ENCODE measurements at regions not wholly inside any gene's neighbourhood (a gene's known extent, or its start where the extent isn't known, plus 50 kb on each side); places are given as distances from the start of the nearest gene placed in this dataset.

DNA sequence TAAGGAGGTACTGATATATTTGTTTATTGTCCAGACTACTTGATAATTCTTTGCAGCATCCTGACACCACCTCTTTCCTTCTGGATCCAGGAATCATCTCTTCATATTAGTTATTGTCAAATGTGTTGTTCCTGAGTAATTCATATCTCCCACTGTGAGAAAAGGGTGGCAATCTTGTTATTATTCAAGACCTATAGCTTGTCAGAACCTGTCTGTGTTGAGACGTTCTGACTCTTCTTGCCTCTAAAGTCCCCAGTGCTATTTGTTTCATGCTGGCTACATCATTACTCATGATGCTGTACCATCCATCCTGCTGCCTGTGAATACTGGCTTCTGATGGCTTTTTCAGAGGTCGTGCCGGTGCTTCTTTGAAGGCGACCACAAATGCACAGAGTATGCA lies 68.7 kb upstream of the TAF11L2 start:
- TF ChIP-seq MAX (IDR thresholded peaks at IDR 0.05), result no peak
- TF ChIP-seq TEAD4 (IDR thresholded peaks at IDR 0.05), result no peak
- no peak for TF ChIP-seq CREB1 (IDR thresholded peaks at IDR 0.05; ENCODE audit: low read depth)
- TF ChIP-seq RAD21 (IDR thresholded peaks at IDR 0.05; ENCODE audit: low read depth), result no peak
- no peak for TF ChIP-seq CEBPB (IDR thresholded peaks at IDR 0.05)
- TF ChIP-seq TAF1 (IDR thresholded peaks at IDR 0.05; ENCODE audit: low read depth), result no peak
- no peak for TF ChIP-seq TCF12 (IDR thresholded peaks at IDR 0.05; ENCODE audit: low read depth)
- TF ChIP-seq, protein P1, sequence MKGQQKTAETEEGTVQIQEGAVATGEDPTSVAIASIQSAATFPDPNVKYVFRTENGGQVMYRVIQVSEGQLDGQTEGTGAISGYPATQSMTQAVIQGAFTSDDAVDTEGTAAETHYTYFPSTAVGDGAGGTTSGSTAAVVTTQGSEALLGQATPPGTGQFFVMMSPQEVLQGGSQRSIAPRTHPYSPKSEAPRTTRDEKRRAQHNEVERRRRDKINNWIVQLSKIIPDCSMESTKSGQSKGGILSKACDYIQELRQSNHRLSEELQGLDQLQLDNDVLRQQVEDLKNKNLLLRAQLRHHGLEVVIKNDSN (IDR thresholded peaks at IDR 0.05), result no peak
- TF ChIP-seq ZBTB7A (IDR thresholded peaks at IDR 0.05; ENCODE audit: low read depth), result no peak
- TF ChIP-seq, protein P2, sequence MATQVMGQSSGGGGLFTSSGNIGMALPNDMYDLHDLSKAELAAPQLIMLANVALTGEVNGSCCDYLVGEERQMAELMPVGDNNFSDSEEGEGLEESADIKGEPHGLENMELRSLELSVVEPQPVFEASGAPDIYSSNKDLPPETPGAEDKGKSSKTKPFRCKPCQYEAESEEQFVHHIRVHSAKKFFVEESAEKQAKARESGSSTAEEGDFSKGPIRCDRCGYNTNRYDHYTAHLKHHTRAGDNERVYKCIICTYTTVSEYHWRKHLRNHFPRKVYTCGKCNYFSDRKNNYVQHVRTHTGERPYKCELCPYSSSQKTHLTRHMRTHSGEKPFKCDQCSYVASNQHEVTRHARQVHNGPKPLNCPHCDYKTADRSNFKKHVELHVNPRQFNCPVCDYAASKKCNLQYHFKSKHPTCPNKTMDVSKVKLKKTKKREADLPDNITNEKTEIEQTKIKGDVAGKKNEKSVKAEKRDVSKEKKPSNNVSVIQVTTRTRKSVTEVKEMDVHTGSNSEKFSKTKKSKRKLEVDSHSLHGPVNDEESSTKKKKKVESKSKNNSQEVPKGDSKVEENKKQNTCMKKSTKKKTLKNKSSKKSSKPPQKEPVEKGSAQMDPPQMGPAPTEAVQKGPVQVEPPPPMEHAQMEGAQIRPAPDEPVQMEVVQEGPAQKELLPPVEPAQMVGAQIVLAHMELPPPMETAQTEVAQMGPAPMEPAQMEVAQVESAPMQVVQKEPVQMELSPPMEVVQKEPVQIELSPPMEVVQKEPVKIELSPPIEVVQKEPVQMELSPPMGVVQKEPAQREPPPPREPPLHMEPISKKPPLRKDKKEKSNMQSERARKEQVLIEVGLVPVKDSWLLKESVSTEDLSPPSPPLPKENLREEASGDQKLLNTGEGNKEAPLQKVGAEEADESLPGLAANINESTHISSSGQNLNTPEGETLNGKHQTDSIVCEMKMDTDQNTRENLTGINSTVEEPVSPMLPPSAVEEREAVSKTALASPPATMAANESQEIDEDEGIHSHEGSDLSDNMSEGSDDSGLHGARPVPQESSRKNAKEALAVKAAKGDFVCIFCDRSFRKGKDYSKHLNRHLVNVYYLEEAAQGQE (IDR thresholded peaks at IDR 0.05; ENCODE audit: low read depth), result no peak
- no peak for TF ChIP-seq EGR1 (IDR thresholded peaks at IDR 0.05)
- TF ChIP-seq EP300 (IDR thresholded peaks at IDR 0.05; ENCODE audit: borderline replicate concordance), result no peak
- TF ChIP-seq YY1 (IDR thresholded peaks at IDR 0.05; ENCODE audit: low read depth), result no peak

DNA sequence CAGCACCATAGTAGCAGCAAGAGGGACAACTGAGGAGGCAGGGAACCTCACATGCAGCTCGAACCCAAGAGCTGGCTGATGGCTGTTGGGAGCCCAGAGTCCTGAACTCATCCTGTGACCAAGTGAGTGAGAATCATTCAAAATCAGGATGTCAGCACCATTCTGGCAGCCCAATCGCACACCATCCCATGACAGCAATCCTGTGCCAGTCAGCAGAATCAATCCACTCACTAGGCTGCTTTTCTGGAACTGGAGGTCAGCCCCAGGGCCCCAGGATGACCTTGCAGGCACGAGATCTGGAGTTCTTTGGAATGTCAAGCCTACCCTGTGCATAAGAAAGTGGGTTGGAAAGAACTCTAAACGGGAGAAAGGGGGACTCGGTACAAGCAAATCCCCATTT lies 67.8 kb upstream of the TAF11L2 start:
- TF ChIP-seq ZBTB7A (IDR thresholded peaks at IDR 0.05; ENCODE audit: low read depth) (no peak), CREB1 (IDR thresholded peaks at IDR 0.05; ENCODE audit: low read depth) (no peak), RAD21 (IDR thresholded peaks at IDR 0.05; ENCODE audit: low read depth) (no peak), FOXM1 (IDR thresholded peaks at IDR 0.05; ENCODE audit: borderline replicate concordance, low read depth) (no peak), MAX (IDR thresholded peaks at IDR 0.05) (no peak), TCF12 (IDR thresholded peaks at IDR 0.05; ENCODE audit: low read depth) (no peak), EGR1 (IDR thresholded peaks at IDR 0.05) (no peak), YY1 (IDR thresholded peaks at IDR 0.05; ENCODE audit: low read depth) (no peak), NFIC (IDR thresholded peaks at IDR 0.05) (no peak), CEBPB (IDR thresholded peaks at IDR 0.05) (no peak), TEAD4 (IDR thresholded peaks at IDR 0.05) (no peak)
- TF ChIP-seq, protein P2 (IDR thresholded peaks at IDR 0.05; ENCODE audit: low read depth), result no peak
- TF ChIP-seq, protein P1 (IDR thresholded peaks at IDR 0.05), result no peak

DNA sequence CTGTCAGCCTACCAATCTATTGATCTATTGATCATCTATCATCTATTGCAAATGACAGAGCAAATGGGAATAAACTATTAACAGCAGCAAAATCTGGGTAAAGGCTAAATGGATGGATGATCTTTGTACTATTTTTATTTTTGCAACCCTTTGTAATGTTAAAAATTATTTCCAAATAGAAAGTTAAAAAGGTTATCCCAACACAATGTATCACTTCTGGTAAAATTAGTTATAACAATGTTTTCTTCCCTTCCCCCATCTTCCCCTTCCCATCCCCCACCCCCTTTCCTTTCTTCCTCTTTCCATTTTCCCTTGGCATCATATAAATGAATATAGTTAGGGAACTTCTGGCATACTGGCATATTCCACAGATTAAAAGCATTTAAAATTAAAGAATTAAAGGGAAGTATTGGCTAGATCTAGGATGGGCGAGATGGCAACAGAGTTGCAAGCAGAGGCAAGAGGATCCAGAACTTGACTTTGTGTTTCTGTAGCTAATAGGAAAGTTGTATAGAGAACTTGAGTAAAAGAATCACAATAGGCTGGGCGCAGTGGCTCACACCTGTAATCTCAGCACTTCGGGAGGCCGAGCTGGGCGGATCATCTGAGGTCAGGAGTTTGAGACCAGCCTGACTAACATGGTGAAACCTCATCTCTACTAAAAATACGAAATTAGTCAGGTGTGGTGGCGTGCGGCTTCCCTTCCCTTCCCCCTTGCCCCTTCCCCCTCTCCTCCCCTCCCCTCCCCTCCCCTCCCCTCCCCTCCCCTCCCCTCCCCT lies 66.6 kb upstream of the TAF11L2 start:
- no peak for TF ChIP-seq CREB1 (IDR thresholded peaks at IDR 0.05; ENCODE audit: low read depth)
- no peak for TF ChIP-seq TCF12 (IDR thresholded peaks at IDR 0.05; ENCODE audit: low read depth)
- TF ChIP-seq ZBTB7A (IDR thresholded peaks at IDR 0.05; ENCODE audit: low read depth), result no peak
- no peak for TF ChIP-seq NFIC (IDR thresholded peaks at IDR 0.05)
- TF ChIP-seq, protein P1 (IDR thresholded peaks at IDR 0.05), result no peak
- no peak for TF ChIP-seq CEBPB (IDR thresholded peaks at IDR 0.05)
- no peak for TF ChIP-seq YY1 (IDR thresholded peaks at IDR 0.05; ENCODE audit: low read depth)
- TF ChIP-seq, protein P2 (IDR thresholded peaks at IDR 0.05; ENCODE audit: low read depth), result no peak
- TF ChIP-seq MAX (IDR thresholded peaks at IDR 0.05), result no peak
- no peak for TF ChIP-seq EGR1 (IDR thresholded peaks at IDR 0.05)
- TF ChIP-seq RAD21 (IDR thresholded peaks at IDR 0.05; ENCODE audit: low read depth), result no peak
- TF ChIP-seq TAF1 (IDR thresholded peaks at IDR 0.05; ENCODE audit: low read depth), result no peak
- no peak for TF ChIP-seq TEAD4 (IDR thresholded peaks at IDR 0.05)
- TF ChIP-seq FOXM1 (IDR thresholded peaks at IDR 0.05; ENCODE audit: borderline replicate concordance, low read depth), result no peak
- no peak for TF ChIP-seq EP300 (IDR thresholded peaks at IDR 0.05; ENCODE audit: borderline replicate concordance)

Data from Ishikawa (cell line).